GM23338 (cell line): ENCODE measurements at regions not wholly inside any gene's neighbourhood (a gene's known extent, or its start where the extent isn't known, plus 50 kb on each side); places are given as distances from the start of the nearest gene placed in this dataset.

Experiments used
- CREB1 ChIP-seq: fragments of 250-450 bp; sonication (Bioruptor Pico); IDR thresholded peaks from 2 replicates; pipeline ENCODE4 v1.5.0; 2020; ENCODE audit warnings: low read depth, mild to moderate bottlenecking, moderate library complexity
- EZH2phosphoT487 ChIP-seq: fragments of 200-600 bp; sonication (generic); IDR thresholded peaks from one replicate; pipeline ENCODE4 v1.8.1; 2018; ENCODE audit warnings: antibody characterized with exemption; ENCODE audit not compliant: unreplicated experiment
- JUNB ChIP-seq: IDR thresholded peaks from one replicate; pipeline ENCODE4 v1.6.1; 2016; ENCODE audit warnings: antibody characterized with exemption; ENCODE audit not compliant: unreplicated experiment
- POLR2AphosphoS5 ChIP-seq: IDR thresholded peaks from 2 replicates; pipeline ENCODE4 v1.6.1; 2016; ENCODE audit warnings: antibody characterized with exemption, low read depth
- TF ChIP-seq, protein P1 (sequence below): IDR thresholded peaks from one replicate; pipeline ENCODE4 v1.6.1; 2018; ENCODE audit warnings: antibody characterized with exemption; ENCODE audit not compliant: unreplicated experiment
- TF ChIP-seq, protein P2 (sequence below): fragments of 250-450 bp; sonication (Bioruptor Pico); IDR thresholded peaks from 2 replicates; pipeline ENCODE4 v1.5.0; 2020; ENCODE audit warnings: mild to moderate bottlenecking, moderate library complexity
- TF ChIP-seq, protein P3 (sequence below), 2 experiments: fragments of 200-600 bp in 1 of 2; sonication (generic) in 1 of 2; conservative IDR thresholded peaks; 2 replicates each; pipeline versions ENCODE4 v1.5.1 to v1.6.1; 2016 to 2017; ENCODE audit warnings: antibody characterized with exemption in 2 of 2, low read depth in 2 of 2, mild to moderate bottlenecking in 2 of 2, moderate library complexity in 1 of 2

DNA sequence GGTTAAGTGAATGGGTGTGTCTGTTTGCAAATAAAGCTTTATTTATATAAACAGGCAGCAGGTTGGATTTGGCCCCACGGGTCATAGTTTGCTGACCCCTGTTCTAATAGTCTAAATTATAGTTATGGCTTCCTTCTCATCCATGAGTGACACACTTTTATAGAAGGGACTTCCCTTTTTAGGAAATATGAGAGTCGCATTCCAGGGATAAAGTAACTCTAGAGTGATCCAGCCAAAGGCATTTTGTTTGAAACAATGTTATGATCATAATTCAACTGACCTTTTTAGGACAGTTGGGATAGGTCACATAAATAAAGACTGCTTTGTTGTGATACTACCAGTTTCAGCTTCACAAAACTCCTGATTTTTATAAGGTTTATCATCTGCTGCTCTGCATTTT lies 87.9 kb downstream of the ALX1 start:
- no peak for TF ChIP-seq CREB1
- TF ChIP-seq, protein P1, sequence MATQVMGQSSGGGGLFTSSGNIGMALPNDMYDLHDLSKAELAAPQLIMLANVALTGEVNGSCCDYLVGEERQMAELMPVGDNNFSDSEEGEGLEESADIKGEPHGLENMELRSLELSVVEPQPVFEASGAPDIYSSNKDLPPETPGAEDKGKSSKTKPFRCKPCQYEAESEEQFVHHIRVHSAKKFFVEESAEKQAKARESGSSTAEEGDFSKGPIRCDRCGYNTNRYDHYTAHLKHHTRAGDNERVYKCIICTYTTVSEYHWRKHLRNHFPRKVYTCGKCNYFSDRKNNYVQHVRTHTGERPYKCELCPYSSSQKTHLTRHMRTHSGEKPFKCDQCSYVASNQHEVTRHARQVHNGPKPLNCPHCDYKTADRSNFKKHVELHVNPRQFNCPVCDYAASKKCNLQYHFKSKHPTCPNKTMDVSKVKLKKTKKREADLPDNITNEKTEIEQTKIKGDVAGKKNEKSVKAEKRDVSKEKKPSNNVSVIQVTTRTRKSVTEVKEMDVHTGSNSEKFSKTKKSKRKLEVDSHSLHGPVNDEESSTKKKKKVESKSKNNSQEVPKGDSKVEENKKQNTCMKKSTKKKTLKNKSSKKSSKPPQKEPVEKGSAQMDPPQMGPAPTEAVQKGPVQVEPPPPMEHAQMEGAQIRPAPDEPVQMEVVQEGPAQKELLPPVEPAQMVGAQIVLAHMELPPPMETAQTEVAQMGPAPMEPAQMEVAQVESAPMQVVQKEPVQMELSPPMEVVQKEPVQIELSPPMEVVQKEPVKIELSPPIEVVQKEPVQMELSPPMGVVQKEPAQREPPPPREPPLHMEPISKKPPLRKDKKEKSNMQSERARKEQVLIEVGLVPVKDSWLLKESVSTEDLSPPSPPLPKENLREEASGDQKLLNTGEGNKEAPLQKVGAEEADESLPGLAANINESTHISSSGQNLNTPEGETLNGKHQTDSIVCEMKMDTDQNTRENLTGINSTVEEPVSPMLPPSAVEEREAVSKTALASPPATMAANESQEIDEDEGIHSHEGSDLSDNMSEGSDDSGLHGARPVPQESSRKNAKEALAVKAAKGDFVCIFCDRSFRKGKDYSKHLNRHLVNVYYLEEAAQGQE = no peak
- TF ChIP-seq, protein P2, sequence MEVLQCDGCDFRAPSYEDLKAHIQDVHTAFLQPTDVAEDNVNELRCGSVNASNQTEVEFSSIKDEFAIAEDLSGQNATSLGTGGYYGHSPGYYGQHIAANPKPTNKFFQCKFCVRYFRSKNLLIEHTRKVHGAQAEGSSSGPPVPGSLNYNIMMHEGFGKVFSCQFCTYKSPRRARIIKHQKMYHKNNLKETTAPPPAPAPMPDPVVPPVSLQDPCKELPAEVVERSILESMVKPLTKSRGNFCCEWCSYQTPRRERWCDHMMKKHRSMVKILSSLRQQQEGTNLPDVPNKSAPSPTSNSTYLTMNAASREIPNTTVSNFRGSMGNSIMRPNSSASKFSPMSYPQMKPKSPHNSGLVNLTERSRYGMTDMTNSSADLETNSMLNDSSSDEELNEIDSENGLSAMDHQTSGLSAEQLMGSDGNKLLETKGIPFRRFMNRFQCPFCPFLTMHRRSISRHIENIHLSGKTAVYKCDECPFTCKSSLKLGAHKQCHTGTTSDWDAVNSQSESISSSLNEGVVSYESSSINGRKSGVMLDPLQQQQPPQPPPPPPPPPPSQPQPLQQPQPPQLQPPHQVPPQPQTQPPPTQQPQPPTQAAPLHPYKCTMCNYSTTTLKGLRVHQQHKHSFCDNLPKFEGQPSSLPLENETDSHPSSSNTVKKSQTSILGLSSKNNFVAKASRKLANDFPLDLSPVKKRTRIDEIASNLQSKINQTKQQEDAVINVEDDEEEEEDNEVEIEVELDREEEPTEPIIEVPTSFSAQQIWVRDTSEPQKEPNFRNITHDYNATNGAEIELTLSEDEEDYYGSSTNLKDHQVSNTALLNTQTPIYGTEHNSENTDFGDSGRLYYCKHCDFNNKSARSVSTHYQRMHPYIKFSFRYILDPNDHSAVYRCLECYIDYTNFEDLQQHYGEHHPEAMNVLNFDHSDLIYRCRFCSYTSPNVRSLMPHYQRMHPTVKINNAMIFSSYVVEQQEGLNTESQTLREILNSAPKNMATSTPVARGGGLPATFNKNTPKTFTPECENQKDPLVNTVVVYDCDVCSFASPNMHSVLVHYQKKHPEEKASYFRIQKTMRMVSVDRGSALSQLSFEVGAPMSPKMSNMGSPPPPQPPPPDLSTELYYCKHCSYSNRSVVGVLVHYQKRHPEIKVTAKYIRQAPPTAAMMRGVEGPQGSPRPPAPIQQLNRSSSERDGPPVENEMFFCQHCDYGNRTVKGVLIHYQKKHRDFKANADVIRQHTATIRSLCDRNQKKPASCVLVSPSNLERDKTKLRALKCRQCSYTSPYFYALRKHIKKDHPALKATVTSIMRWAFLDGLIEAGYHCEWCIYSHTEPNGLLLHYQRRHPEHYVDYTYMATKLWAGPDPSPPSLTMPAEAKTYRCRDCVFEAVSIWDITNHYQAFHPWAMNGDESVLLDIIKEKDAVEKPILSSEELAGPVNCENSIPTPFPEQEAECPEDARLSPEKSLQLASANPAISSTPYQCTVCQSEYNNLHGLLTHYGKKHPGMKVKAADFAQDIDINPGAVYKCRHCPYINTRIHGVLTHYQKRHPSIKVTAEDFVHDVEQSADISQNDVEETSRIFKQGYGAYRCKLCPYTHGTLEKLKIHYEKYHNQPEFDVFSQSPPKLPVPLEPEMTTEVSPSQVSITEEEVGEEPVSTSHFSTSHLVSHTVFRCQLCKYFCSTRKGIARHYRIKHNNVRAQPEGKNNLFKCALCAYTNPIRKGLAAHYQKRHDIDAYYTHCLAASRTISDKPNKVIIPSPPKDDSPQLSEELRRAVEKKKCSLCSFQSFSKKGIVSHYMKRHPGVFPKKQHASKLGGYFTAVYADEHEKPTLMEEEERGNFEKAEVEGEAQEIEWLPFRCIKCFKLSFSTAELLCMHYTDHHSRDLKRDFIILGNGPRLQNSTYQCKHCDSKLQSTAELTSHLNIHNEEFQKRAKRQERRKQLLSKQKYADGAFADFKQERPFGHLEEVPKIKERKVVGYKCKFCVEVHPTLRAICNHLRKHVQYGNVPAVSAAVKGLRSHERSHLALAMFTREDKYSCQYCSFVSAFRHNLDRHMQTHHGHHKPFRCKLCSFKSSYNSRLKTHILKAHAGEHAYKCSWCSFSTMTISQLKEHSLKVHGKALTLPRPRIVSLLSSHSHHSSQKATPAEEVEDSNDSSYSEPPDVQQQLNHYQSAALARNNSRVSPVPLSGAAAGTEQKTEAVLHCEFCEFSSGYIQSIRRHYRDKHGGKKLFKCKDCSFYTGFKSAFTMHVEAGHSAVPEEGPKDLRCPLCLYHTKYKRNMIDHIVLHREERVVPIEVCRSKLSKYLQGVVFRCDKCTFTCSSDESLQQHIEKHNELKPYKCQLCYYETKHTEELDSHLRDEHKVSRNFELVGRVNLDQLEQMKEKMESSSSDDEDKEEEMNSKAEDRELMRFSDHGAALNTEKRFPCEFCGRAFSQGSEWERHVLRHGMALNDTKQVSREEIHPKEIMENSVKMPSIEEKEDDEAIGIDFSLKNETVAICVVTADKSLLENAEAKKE (CRISPR knock-in tag) = no peak
- TF ChIP-seq, protein P3, sequence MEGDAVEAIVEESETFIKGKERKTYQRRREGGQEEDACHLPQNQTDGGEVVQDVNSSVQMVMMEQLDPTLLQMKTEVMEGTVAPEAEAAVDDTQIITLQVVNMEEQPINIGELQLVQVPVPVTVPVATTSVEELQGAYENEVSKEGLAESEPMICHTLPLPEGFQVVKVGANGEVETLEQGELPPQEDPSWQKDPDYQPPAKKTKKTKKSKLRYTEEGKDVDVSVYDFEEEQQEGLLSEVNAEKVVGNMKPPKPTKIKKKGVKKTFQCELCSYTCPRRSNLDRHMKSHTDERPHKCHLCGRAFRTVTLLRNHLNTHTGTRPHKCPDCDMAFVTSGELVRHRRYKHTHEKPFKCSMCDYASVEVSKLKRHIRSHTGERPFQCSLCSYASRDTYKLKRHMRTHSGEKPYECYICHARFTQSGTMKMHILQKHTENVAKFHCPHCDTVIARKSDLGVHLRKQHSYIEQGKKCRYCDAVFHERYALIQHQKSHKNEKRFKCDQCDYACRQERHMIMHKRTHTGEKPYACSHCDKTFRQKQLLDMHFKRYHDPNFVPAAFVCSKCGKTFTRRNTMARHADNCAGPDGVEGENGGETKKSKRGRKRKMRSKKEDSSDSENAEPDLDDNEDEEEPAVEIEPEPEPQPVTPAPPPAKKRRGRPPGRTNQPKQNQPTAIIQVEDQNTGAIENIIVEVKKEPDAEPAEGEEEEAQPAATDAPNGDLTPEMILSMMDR (conservative IDR thresholded peaks at IDR 0.05; ENCODE audit: low read depth in 2 of 2) = no peak
- TF ChIP-seq JUNB = no peak
- TF ChIP-seq POLR2AphosphoS5 = no peak
- no peak for TF ChIP-seq EZH2phosphoT487
